H1 (cell line): ENCODE measurements at regions not wholly inside any gene's neighbourhood (a gene's known extent, or its start where the extent isn't known, plus 50 kb on each side); places are given as distances from the start of the nearest gene placed in this dataset.

Experiments used
- CTCF ChIA-PET: fragments of 300-600 bp; sonication (Branson Sonifier 250); formaldehyde crosslinking; loops from one replicate; lab custom pipeline; 2021; ENCODE audit not compliant: partially characterized antibody; lab: Charles Lee
- POLR2A ChIA-PET: fragments of 300-600 bp; sonication (Branson Sonifier 250); formaldehyde crosslinking; loops from one replicate; lab custom pipeline; 2021; ENCODE audit warnings: inconsistent platforms; ENCODE audit not compliant: partially characterized antibody; lab: Charles Lee
- DNase-seq, 2 experiments: peaks; one replicate each; pipeline versions ENCODE4 v3.0.0 to v3.0.0-alpha.2; 2010 to 2022; ENCODE audit warnings: low spot score in 2 of 2, low read depth in 1 of 2, mixed read lengths in 1 of 2
- FAIRE-seq: peaks from 2 replicates; lab custom pipeline; 2011; peaks lifted over from hg19 to GRCh38; lab: Jason Lieb, UNC
- H2AFZ ChIP-seq: 2 replicates; pipeline ENCODE4 v1.8.1; 2012; ENCODE audit warnings: low read length, inconsistent platforms
- H2AK5ac ChIP-seq: 2 replicates; pipeline ENCODE4 v1.6.1; 2013; ENCODE audit warnings: low read depth, low read length
- H2BK120ac ChIP-seq: replicated peaks from 2 replicates; pipeline ENCODE3; 2013; ENCODE audit warnings: low read depth, low read length, inconsistent platforms
- H2BK12ac ChIP-seq: 2 replicates; pipeline ENCODE4 v1.6.1; 2013; ENCODE audit warnings: low read depth, low read length
- H2BK15ac ChIP-seq: 2 replicates; pipeline ENCODE4 v1.6.1; 2013; ENCODE audit warnings: low read length
- H2BK20ac ChIP-seq: 2 replicates; pipeline ENCODE4 v1.6.1; 2013; ENCODE audit warnings: low read length
- H2BK5ac ChIP-seq: 2 replicates; pipeline ENCODE4 v1.6.1; 2013; ENCODE audit warnings: low read depth, low read length
- H3K14ac ChIP-seq: 2 replicates; pipeline ENCODE4 v1.6.1; 2013; ENCODE audit warnings: inconsistent platforms; ENCODE audit not compliant: insufficient read length
- H3K18ac ChIP-seq: 2 replicates; pipeline ENCODE4 v1.6.1; 2013; ENCODE audit warnings: low read length; ENCODE audit errors: extremely low read depth
- H3K23ac ChIP-seq: 2 replicates; pipeline ENCODE4 v1.6.1; 2013; ENCODE audit warnings: inconsistent platforms; ENCODE audit not compliant: insufficient read length
- H3K23me2 ChIP-seq: 2 replicates; pipeline ENCODE4 v1.6.1; 2013; ENCODE audit warnings: low read depth, low read length
- H3K27ac ChIP-seq: 2 replicates; pipeline ENCODE4 v1.6.1; 2011; ENCODE audit warnings: low read depth, low read length, inconsistent platforms
- H3K27me3 ChIP-seq, 4 experiments: replicated peaks in 1 of 4; 1 replicate in 1 of 4; 2 replicates in 3 of 4; pipeline versions ENCODE4 v1.6.1 to v1.8.1; 2011 to 2013; ENCODE audit warnings: low read length in 3 of 4, mild to moderate bottlenecking in 3 of 4, inconsistent platforms in 2 of 4, mixed read lengths in 2 of 4, moderate library complexity in 1 of 4; ENCODE audit not compliant: control insufficient read depth in 3 of 4, insufficient read depth in 3 of 4; ENCODE audit errors: extremely low read depth in 1 of 4
- H3K36me3 ChIP-seq, 4 experiments: 2 replicates each; pipeline versions ENCODE4 v1.6.1 to v1.8.1; 2011 to 2013; ENCODE audit warnings: mild to moderate bottlenecking in 4 of 4, low read length in 3 of 4, moderate library complexity in 2 of 4, control low read depth in 1 of 4, inconsistent platforms in 1 of 4; ENCODE audit not compliant: insufficient read depth in 4 of 4, control insufficient read depth in 2 of 4
- H3K4ac ChIP-seq: replicated peaks from 2 replicates; pipeline ENCODE3; 2013; ENCODE audit warnings: low read length, low read depth, mixed read lengths, inconsistent platforms; ENCODE audit not compliant: insufficient read length
- H3K4me1 ChIP-seq, 4 experiments: replicated peaks in 1 of 4; 1 replicate in 1 of 4; 2 replicates in 3 of 4; pipeline versions ENCODE4 v1.6.1 to v1.8.1; 2011 to 2013; ENCODE audit warnings: low read length in 3 of 4, inconsistent platforms in 2 of 4, mixed read lengths in 1 of 4; ENCODE audit not compliant: insufficient read depth in 4 of 4, control insufficient read depth in 3 of 4
- H3K4me2 ChIP-seq, 2 experiments: 2 replicates each; pipeline versions ENCODE4 v1.6.1 to v1.8.1; 2011 to 2013; ENCODE audit warnings: low read depth in 2 of 2, low read length in 2 of 2, control low read depth in 1 of 2, inconsistent platforms in 1 of 2, mild to moderate bottlenecking in 1 of 2; ENCODE audit not compliant: insufficient read depth in 1 of 2
- H3K4me3 ChIP-seq, 4 experiments: fragments of 200-600, 300-600 bp in 1 of 4; sonication (generic), shearing (Covaris generic), sonication (Bioruptor Twin) in 1 of 4; 2 replicates each; pipeline versions ENCODE4 v1.5.1 to v1.8.1; 2011 to 2016; ENCODE audit warnings: low read length in 4 of 4, low read depth in 3 of 4, control low read depth in 2 of 4, inconsistent platforms in 2 of 4, mild to moderate bottlenecking in 2 of 4, mixed read lengths in 1 of 4, moderate library complexity in 1 of 4; ENCODE audit not compliant: insufficient read depth in 2 of 4; ENCODE audit errors: extremely low read depth in 1 of 4
- H3K56ac ChIP-seq: replicated peaks from 2 replicates; pipeline ENCODE3; 2013; ENCODE audit warnings: low read depth, mild to moderate bottlenecking, mixed read lengths, low read length, inconsistent platforms; ENCODE audit not compliant: insufficient read length
- H3K79me1 ChIP-seq: 2 replicates; pipeline ENCODE4 v1.6.1; 2013; ENCODE audit warnings: low read depth, low read length, control low read depth
- H3K79me2 ChIP-seq, 2 experiments: 2 replicates each; pipeline versions ENCODE4 v1.6.1 to v1.8.1; 2012 to 2013; ENCODE audit warnings: low read length in 2 of 2, mild to moderate bottlenecking in 2 of 2, inconsistent platforms in 1 of 2; ENCODE audit not compliant: insufficient read depth in 2 of 2, control insufficient read depth in 1 of 2
- H3K9ac ChIP-seq, 4 experiments: replicated peaks in 1 of 4; 1 replicate in 1 of 4; 2 replicates in 3 of 4; pipeline versions ENCODE4 v1.6.1 to v1.8.1; 2011 to 2013; ENCODE audit warnings: low read depth in 3 of 4, low read length in 3 of 4, control low read depth in 2 of 4, mild to moderate bottlenecking in 2 of 4, moderate library complexity in 2 of 4, inconsistent platforms in 1 of 4; ENCODE audit errors: extremely low read depth in 1 of 4
- H3K9me3 ChIP-seq, 2 experiments: 2 replicates each; pipeline versions ENCODE4 v1.6.1 to v1.8.1; 2012 to 2013; ENCODE audit warnings: mild to moderate bottlenecking in 2 of 2, moderate library complexity in 2 of 2, control low read depth in 1 of 2, inconsistent platforms in 1 of 2, low read depth in 1 of 2, low read length in 1 of 2, mixed read lengths in 1 of 2; ENCODE audit not compliant: insufficient read depth in 2 of 2
- H4K20me1 ChIP-seq, 2 experiments: replicated peaks in 1 of 2; 2 replicates each; pipeline versions ENCODE3 to v1.8.1; 2011 to 2013; ENCODE audit warnings: inconsistent platforms in 2 of 2, low read length in 2 of 2, mild to moderate bottlenecking in 1 of 2; ENCODE audit not compliant: insufficient read depth in 2 of 2, control insufficient read depth in 1 of 2
- H4K5ac ChIP-seq: 2 replicates; pipeline ENCODE4 v1.6.1; 2013; ENCODE audit warnings: low read length, low read depth, mixed read lengths, inconsistent platforms; ENCODE audit not compliant: insufficient read length
- H4K8ac ChIP-seq: 2 replicates; pipeline ENCODE4 v1.8.0; 2013; ENCODE audit warnings: mild to moderate bottlenecking, moderate library complexity, low read length, inconsistent platforms; ENCODE audit not compliant: insufficient read depth; ENCODE audit errors: extremely low read depth
- H4K91ac ChIP-seq: replicated peaks from 2 replicates; pipeline ENCODE3; 2013; ENCODE audit warnings: low read length, mixed read lengths, inconsistent platforms; ENCODE audit not compliant: insufficient read length
- CEBPB ChIP-seq: IDR thresholded peaks from 2 replicates; pipeline ENCODE4 v1.6.1; 2012; ENCODE audit warnings: low read depth, low read length
- E2F6 ChIP-seq: IDR thresholded peaks from 2 replicates; pipeline ENCODE4 v1.6.1; 2012; ENCODE audit warnings: inconsistent platforms
- HDAC2 ChIP-seq, 2 experiments: fragments of 300-600 bp in 1 of 2; sonication (generic) in 1 of 2; IDR thresholded peaks; 2 replicates each; pipeline ENCODE4 v1.6.1; 2011 to 2012; ENCODE audit warnings: low read depth in 2 of 2, low read length in 2 of 2, mild to moderate bottlenecking in 2 of 2, moderate library complexity in 2 of 2, borderline replicate concordance in 1 of 2, inconsistent platforms in 1 of 2
- JUN ChIP-seq: IDR thresholded peaks from 2 replicates; pipeline ENCODE4 v1.6.1; 2011; ENCODE audit warnings: low read depth, mild to moderate bottlenecking, improper control_type of control experiment, low read length
- JUND ChIP-seq: IDR thresholded peaks from 2 replicates; pipeline ENCODE4 v1.6.1; 2011; ENCODE audit warnings: mild to moderate bottlenecking, improper control_type of control experiment, low read length
- RFX5 ChIP-seq: IDR thresholded peaks from 2 replicates; pipeline ENCODE4 v1.6.1; 2011; ENCODE audit warnings: low read depth, low read length, improper control_type of control experiment, borderline replicate concordance
- SIRT6 ChIP-seq: IDR thresholded peaks from one replicate; pipeline ENCODE4 v1.7.1; 2012; ENCODE audit warnings: low read length, inconsistent platforms
- SP2 ChIP-seq: IDR thresholded peaks from 2 replicates; pipeline ENCODE4 v1.6.1; 2012; ENCODE audit warnings: mild to moderate bottlenecking, low read length, inconsistent platforms
- SRF ChIP-seq: IDR thresholded peaks from 2 replicates; pipeline ENCODE4 v1.6.1; 2011; ENCODE audit warnings: mild to moderate bottlenecking, low read depth, low read length, moderate library complexity
- TBP ChIP-seq: IDR thresholded peaks from 2 replicates; pipeline ENCODE4 v1.6.1; 2011; ENCODE audit warnings: low read depth, low read length, improper control_type of control experiment
- ZNF274 ChIP-seq: IDR thresholded peaks from 2 replicates; pipeline ENCODE4 v1.7.0; 2012; ENCODE audit warnings: low read length, borderline replicate concordance; ENCODE audit errors: extremely low read depth
- WGBS, 2 experiments: shearing (Covaris generic) in 1 of 2; methylation state at CpG; one replicate each; pipeline versions ENCODE4 v1.1.6 to v1.1.7; 2013 to 2015; ENCODE audit warnings: low lambda C conversion rate in 2 of 2, mixed read lengths in 2 of 2, inconsistent platforms in 1 of 2, low coverage in 1 of 2, missing lambda C conversion rate in 1 of 2; ENCODE audit not compliant: insufficient replicate concordance in 2 of 2, insufficient coverage in 1 of 2, insufficient read length in 1 of 2; ENCODE audit errors: extremely low coverage in 1 of 2, missing lambda C conversion rate in 1 of 2; 5-methylcytosine and 5-hydroxymethylcytosine counted together

- Histone ChIP-seq H3K4me1 (peaks cover 6 to 15% (median 10%) of the 10 kb centered on the region in 4 experiments; a peak in 6 of 7 replicates), H4K8ac (no peak overlapping the region), H3K4me2 (no peak overlapping the region), H2BK15ac (no peak overlapping the region), H2AK5ac (no peak overlapping the region), H3K36me3 (no peaks in the 10 kb centered on the region), H3K23ac (no peak overlapping the region), H2BK12ac (no peak overlapping the region), H3K56ac (no peak overlapping the region), H3K18ac (no peak overlapping the region), H4K20me1 (no peaks in the 10 kb centered on the region), H3K23me2 (no peaks in the 10 kb centered on the region), H4K91ac (no peak overlapping the region), H3K79me1 (no peaks in the 10 kb centered on the region), H4K5ac (no peak overlapping the region), H3K4ac (no peak overlapping the region), H3K9ac (no peak overlapping the region), H3K14ac (no peak overlapping the region), H3K27me3 (no peaks in the 10 kb centered on the region; a peak in 1 of 7 replicates), H2BK20ac (no peak overlapping the region), H3K79me2 (no peaks in the 10 kb centered on the region), H3K4me3 (no peak overlapping the region), H3K9me3 (no peaks in the 10 kb centered on the region), H2BK5ac (no peak overlapping the region), H3K27ac (no peak overlapping the region), H2AFZ (no peak overlapping the region), H2BK120ac (no peak overlapping the region)
- 80% methylated on average over 28 of the region's 29 CpGs; no CpG with 5 or more reads in 1 of the 2 experiments for WGBS, 2 experiments
- CTCF ChIA-PET = no interaction called here
- DNase-seq (no peak), FAIRE-seq (no peak)
- POLR2A ChIA-PET = no interaction called here
- no peak for TF ChIP-seq SP2
- no peak for TF ChIP-seq TBP
- no peak for TF ChIP-seq JUND
- TF ChIP-seq ZNF274 = no peak
- TF ChIP-seq JUN = no peak
- TF ChIP-seq SIRT6 = no peak
- no peak for TF ChIP-seq CEBPB
- TF ChIP-seq RFX5 = no peak
- TF ChIP-seq E2F6 = no peak
- no peak for TF ChIP-seq HDAC2 (IDR thresholded peaks at IDR 0.05; ENCODE audit: borderline replicate concordance in 1 of 2, low read depth in 2 of 2, low read length in 2 of 2)
- no peak for TF ChIP-seq SRF
Observed at GRCh38 chr16:86198206-86199118, 299.5 kb downstream of the IRF8 start.
